ENCODE measurements at regions not wholly inside any gene's neighbourhood (a gene's known extent, or its start where the extent isn't known, plus 50 kb on each side); places are given as distances from the start of the nearest gene placed in this dataset.

DNA sequence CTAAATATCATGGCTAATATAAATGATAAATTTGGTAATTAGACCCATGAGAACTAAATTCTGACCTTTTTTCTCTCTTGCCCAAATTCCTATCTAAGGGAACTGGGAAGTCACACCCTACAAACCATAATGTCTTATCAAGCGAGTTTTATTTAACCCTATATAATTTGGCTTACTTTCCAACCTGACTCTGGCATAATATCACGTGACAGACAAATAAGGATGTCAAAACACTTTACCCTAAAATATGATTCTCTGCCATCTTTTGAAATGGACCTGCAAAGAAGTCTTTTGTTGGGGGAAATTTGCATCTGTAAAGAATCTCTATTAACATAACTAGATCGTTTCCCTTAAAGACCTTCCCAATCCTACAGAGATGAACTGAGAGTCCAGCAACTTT, 1823.5 kb upstream of the LRRTM1 start:
- TF ChIP-seq TEAD4 (IDR thresholded peaks at IDR 0.05) (no peak), RAD21 (IDR thresholded peaks at IDR 0.05; ENCODE audit: low read depth) (no peak), TCF12 (IDR thresholded peaks at IDR 0.05; ENCODE audit: low read depth) (no peak)
- TF ChIP-seq, protein P1, sequence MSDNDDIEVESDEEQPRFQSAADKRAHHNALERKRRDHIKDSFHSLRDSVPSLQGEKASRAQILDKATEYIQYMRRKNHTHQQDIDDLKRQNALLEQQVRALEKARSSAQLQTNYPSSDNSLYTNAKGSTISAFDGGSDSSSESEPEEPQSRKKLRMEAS (IDR thresholded peaks at IDR 0.05) = no peak
